C4-2B (cell line): ENCODE measurements at regions not wholly inside any gene's neighbourhood (a gene's known extent, or its start where the extent isn't known, plus 50 kb on each side); places are given as distances from the start of the nearest gene placed in this dataset.

ENCODE experiments used
- CTCF ChIP-seq: fragments of 450-650 bp; conservative IDR thresholded peaks from 2 replicates; pipeline ENCODE4 v1.5.1; 2017; ENCODE audit warnings: mild to moderate bottlenecking
- ZFX ChIP-seq: fragments of 450-650 bp; IDR thresholded peaks from 2 replicates; pipeline ENCODE4 v1.6.1; 2017

GRCh38 chr7:45347804-45348203, 190.2 kb downstream of the RAMP3 start:
- TF ChIP-seq CTCF (no peak), ZFX (no peak)
